ENCODE measurements at regions not wholly inside any gene's neighbourhood (a gene's known extent, or its start where the extent isn't known, plus 50 kb on each side); places are given as distances from the start of the nearest gene placed in this dataset.
"Not testable (repeated sequence)": the region's sequence is repeated elsewhere in the genome, so short reads cannot be mapped to it uniquely, and the experiment has no call there.

DNA sequence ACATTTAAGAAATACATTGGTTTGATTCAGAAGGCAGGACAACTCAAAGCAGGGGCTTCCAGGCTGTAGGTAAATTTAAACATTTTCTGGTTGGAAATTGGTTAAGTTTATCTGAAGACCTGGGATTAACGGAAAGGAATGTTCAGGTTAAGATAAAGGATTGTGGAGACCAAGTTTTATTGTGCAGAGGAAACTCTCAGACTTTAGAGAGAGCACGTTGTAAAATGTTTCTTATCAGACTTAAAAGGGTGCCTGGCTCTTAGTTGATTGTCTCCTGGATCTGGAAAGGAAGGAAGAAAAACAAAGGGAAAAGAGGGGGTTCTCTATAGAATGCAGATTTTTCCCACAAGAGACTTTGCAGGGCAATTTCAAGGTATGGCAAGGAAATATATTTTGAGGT is 55.4 kb upstream of the EVL start:
- TF ChIP-seq EZH2 (IDR thresholded peaks at IDR 0.05; ENCODE audit: insufficient read depth, poor library complexity, severe bottlenecking); EZH2phosphoT487 (IDR thresholded peaks at IDR 0.05; ENCODE audit: insufficient read depth, low read depth): not testable (repeated sequence)

Data from GM23248 (cell line).